PC-3 (cell line): ENCODE measurements at regions not wholly inside any gene's neighbourhood (a gene's known extent, or its start where the extent isn't known, plus 50 kb on each side); places are given as distances from the start of the nearest gene placed in this dataset.
"Not testable (repeated sequence)": the region's sequence is repeated elsewhere in the genome, so short reads cannot be mapped to it uniquely, and the experiment has no call there.

Experiments
- ATAC-seq: fragments of 200-7000 bp; cut with Tn5 transposase; 2 replicates; pipeline ENCODE4 v1.9.1; 2020; ENCODE audit warnings: mild to moderate bottlenecking, moderate library complexity
- BruUV-seq: library from RNA; stranded (reverse); fragments of 400-500 nt; replicated peaks from 2 replicates; lab custom pipeline; 2021; lab: Mats Ljungman, UMichigan
- CTCF ChIA-PET: fragments of 300-600 bp; sonication (Branson Sonifier 250); formaldehyde crosslinking; loops from one replicate; lab custom pipeline; 2022; ENCODE audit warnings: antibody characterized with exemption; lab: Charles Lee
- POLR2A ChIA-PET: fragments of 300-600 bp; sonication (Branson Sonifier 250); formaldehyde crosslinking; loops from one replicate; lab custom pipeline; 2022; ENCODE audit warnings: antibody characterized with exemption; ENCODE audit not compliant: unreplicated experiment; lab: Charles Lee
- DNase-seq: peaks from one replicate; pipeline ENCODE4 v3.0.0-alpha.2; 2015
- H2AFZ ChIP-seq: fragments of 300-600 bp; sonication (generic); 2 replicates; pipeline ENCODE4 v1.6.0; 2016; ENCODE audit warnings: antibody characterized with exemption, low read length
- H3F3A ChIP-seq: fragments of 300-600 bp; sonication (generic); one replicate; pipeline ENCODE4 v1.6.0; 2017; ENCODE audit warnings: antibody characterized with exemption, low read length, control low read depth, mild to moderate bottlenecking; ENCODE audit not compliant: unreplicated experiment
- H3K27ac ChIP-seq: fragments of 300-600 bp; sonication (generic); 2 replicates; pipeline ENCODE4 v1.5.1; 2016; ENCODE audit warnings: mild to moderate bottlenecking, low read length
- H3K27me3 ChIP-seq: fragments of 300-600 bp; sonication (generic); 2 replicates; pipeline ENCODE4 v1.6.1; 2016; ENCODE audit warnings: low read length, mixed read lengths
- H3K36me3 ChIP-seq: fragments of 300-600 bp; sonication (generic); 2 replicates; pipeline ENCODE4 v1.6.1; 2016; ENCODE audit warnings: low read depth, mixed run types, low read length, mixed read lengths
- H3K4me1 ChIP-seq: fragments of 300-600 bp; sonication (generic); 2 replicates; pipeline ENCODE4 v1.5.1; 2016; ENCODE audit warnings: low read length; ENCODE audit not compliant: insufficient read depth
- H3K4me2 ChIP-seq: fragments of 300-600 bp; sonication (generic); 2 replicates; pipeline ENCODE4 v1.6.0; 2016; ENCODE audit warnings: low read length
- H3K4me3 ChIP-seq: fragments of 300-600 bp; sonication (generic); 2 replicates; pipeline ENCODE4 v1.5.1; 2016; ENCODE audit warnings: mild to moderate bottlenecking, low read length, mixed read lengths
- H3K79me2 ChIP-seq: fragments of 300-600 bp; sonication (generic); 2 replicates; pipeline ENCODE4 v1.6.1; 2017; ENCODE audit warnings: low read length, mixed read lengths
- H3K9ac ChIP-seq: fragments of 300-600 bp; sonication (generic); 2 replicates; pipeline ENCODE4 v1.6.0; 2016; ENCODE audit warnings: mild to moderate bottlenecking, low read length
- H3K9me2 ChIP-seq: fragments of 300-600 bp; sonication (generic); replicated peaks from 2 replicates; pipeline ENCODE4 v1.6.1; 2016; ENCODE audit warnings: mixed run types, low read length, mixed read lengths
- H3K9me3 ChIP-seq: fragments of 300-600 bp; sonication (generic); 2 replicates; pipeline ENCODE4 v1.6.1; 2016; ENCODE audit warnings: low read length, mixed read lengths
- H4K20me1 ChIP-seq: fragments of 300-600 bp; sonication (generic); 2 replicates; pipeline ENCODE4 v1.6.1; 2016; ENCODE audit warnings: low read length, mixed read lengths
- EZH2 ChIP-seq: fragments of 300-600 bp; sonication (generic); IDR thresholded peaks from one replicate; pipeline ENCODE4 v1.6.1; 2017; ENCODE audit warnings: antibody characterized with exemption, mild to moderate bottlenecking, low read length; ENCODE audit not compliant: unreplicated experiment
- EZH2phosphoT487 ChIP-seq: fragments of 300-600 bp; sonication (generic); IDR thresholded peaks from 2 replicates; pipeline ENCODE4 v1.6.1; 2018; ENCODE audit warnings: mild to moderate bottlenecking, antibody characterized with exemption, low read length, borderline replicate concordance
- intact Hi-C: fragments of 100-400 bp; cut with micrococcal nuclease; formaldehyde crosslinking; loops from 2 replicates; pipeline ENCODE4 v1.9.0; 2023
- TF ChIP-seq, protein P1 (sequence below): fragments of 300-600 bp; sonication (generic); conservative IDR thresholded peaks from 2 replicates; pipeline ENCODE4 v1.5.1; 2017; ENCODE audit warnings: antibody characterized with exemption, low read depth, mild to moderate bottlenecking, low read length

DNA sequence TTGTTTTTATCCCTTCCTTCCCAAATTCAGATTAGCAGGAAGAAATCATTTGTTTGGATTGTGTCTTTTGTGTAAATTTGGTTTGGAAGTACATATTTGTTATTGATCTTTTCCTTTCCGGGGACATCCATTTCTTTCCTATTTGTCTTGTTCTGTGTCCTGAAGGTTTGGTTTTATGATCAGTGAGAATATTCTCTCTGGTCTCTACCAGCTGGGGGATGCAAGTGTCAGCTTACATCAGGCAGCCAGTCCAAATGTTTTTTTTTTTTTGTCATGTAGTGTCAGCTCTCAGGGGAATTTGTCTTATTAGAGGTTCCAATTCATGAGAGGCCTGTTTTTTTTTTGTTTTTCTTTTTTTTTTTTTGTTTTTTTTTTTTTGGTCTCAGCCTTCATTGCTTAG is 479.2 kb upstream of the LRRC7 start:
- BruUV-seq, result no TSS peak
- Histone ChIP-seq H3K27ac (no peak overlapping the region), H3F3A (no peaks in the 10 kb centered on the region), H3K9me2 (no peaks in the 10 kb centered on the region), H3K4me1 (no peaks in the 10 kb centered on the region), H2AFZ (no peak overlapping the region), H3K27me3 (no peaks in the 10 kb centered on the region), H3K4me2 (no peak overlapping the region), H3K36me3 (no peaks in the 10 kb centered on the region), H3K9ac (no peak overlapping the region), H3K79me2 (no peaks in the 10 kb centered on the region), H3K9me3 (no peaks in the 10 kb centered on the region), H4K20me1 (no peaks in the 10 kb centered on the region), H3K4me3 (no peak overlapping the region)
- POLR2A ChIA-PET, result no interaction called here
- intact Hi-C loops, result no loop called here
- no peak for DNase-seq
- ATAC-seq, result no peak
- TF ChIP-seq EZH2 (no peak), EZH2phosphoT487 (no peak)
- TF ChIP-seq, protein P1, sequence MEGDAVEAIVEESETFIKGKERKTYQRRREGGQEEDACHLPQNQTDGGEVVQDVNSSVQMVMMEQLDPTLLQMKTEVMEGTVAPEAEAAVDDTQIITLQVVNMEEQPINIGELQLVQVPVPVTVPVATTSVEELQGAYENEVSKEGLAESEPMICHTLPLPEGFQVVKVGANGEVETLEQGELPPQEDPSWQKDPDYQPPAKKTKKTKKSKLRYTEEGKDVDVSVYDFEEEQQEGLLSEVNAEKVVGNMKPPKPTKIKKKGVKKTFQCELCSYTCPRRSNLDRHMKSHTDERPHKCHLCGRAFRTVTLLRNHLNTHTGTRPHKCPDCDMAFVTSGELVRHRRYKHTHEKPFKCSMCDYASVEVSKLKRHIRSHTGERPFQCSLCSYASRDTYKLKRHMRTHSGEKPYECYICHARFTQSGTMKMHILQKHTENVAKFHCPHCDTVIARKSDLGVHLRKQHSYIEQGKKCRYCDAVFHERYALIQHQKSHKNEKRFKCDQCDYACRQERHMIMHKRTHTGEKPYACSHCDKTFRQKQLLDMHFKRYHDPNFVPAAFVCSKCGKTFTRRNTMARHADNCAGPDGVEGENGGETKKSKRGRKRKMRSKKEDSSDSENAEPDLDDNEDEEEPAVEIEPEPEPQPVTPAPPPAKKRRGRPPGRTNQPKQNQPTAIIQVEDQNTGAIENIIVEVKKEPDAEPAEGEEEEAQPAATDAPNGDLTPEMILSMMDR, result no peak
- CTCF ChIA-PET, result no interaction called here

DNA sequence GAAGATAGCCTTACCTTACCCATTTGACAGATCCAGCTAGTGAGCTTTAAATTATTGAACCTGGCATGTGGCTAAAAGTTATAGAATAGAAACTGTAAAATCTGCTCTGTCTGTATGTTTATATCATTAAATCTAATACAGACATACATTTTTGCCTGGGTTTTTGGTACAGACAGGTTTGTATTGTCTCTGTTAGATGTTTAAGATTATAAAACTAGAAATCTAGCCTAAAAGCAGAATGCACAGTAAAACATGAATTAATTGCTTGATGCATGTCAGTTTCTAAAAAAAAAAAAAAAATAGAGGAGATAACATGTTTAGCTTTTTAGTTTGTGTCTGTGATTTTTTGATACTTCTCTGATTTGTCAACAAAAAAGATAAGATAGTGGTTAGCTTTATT is 477.6 kb upstream of the LRRC7 start:
- H3K4me3 ChIP-seq, result no peak overlapping the region
- intact Hi-C loops, result no loop called here

GRCh38 chr1:69090752-69091151 is 477.0 kb upstream of the LRRC7 start:
- no TSS peak for BruUV-seq
- H3K4me1 ChIP-seq, result no peaks in the 10 kb centered on the region
- TF ChIP-seq EZH2, result no peak
- TF ChIP-seq, protein P1, result no peak
- no peak for TF ChIP-seq EZH2phosphoT487
- H3K79me2 ChIP-seq, result no peaks in the 10 kb centered on the region
- DNase-seq (no peak), ATAC-seq (no peak)
- H2AFZ ChIP-seq, result no peak overlapping the region
- H4K20me1 ChIP-seq, result no peaks in the 10 kb centered on the region
- H3K36me3 ChIP-seq, result no peaks in the 10 kb centered on the region
- ChIA-PET CTCF (no interaction called here), POLR2A (no interaction called here)
- intact Hi-C loops, result no loop called here
- no peaks in the 10 kb centered on the region for H3K9me3 ChIP-seq
- H3K27ac ChIP-seq, result no peak overlapping the region
- H3K4me2 ChIP-seq, result no peak overlapping the region
- H3K9me2 ChIP-seq, result no peaks in the 10 kb centered on the region
- no peaks in the 10 kb centered on the region for H3F3A ChIP-seq
- no peak overlapping the region for H3K9ac ChIP-seq
- H3K27me3 ChIP-seq, result no peaks in the 10 kb centered on the region
- no peak overlapping the region for H3K4me3 ChIP-seq

More for the DNA sequence above, 477.6 kb upstream of the LRRC7 start:
- H3F3A ChIP-seq, result no peaks in the 10 kb centered on the region
- H3K27me3 ChIP-seq, result no peaks in the 10 kb centered on the region
- TF ChIP-seq EZH2phosphoT487, result no peak
- no peaks in the 10 kb centered on the region for H3K36me3 ChIP-seq
- ChIA-PET POLR2A (no interaction called here), CTCF (no interaction called here)
- no peaks in the 10 kb centered on the region for H3K4me1 ChIP-seq
- no peaks in the 10 kb centered on the region for H3K9me2 ChIP-seq
- ATAC-seq, result no peak
- BruUV-seq, result no TSS peak
- H3K27ac ChIP-seq, result no peak overlapping the region
- no peak overlapping the region for H2AFZ ChIP-seq
- H3K9me3 ChIP-seq, result no peaks in the 10 kb centered on the region
- H3K4me2 ChIP-seq, result no peak overlapping the region
- no peaks in the 10 kb centered on the region for H3K79me2 ChIP-seq
- no peak for DNase-seq
- H3K9ac ChIP-seq, result no peak overlapping the region
- H4K20me1 ChIP-seq, result no peaks in the 10 kb centered on the region

GRCh38 chr1:69102058-69102457 is 465.7 kb upstream of the LRRC7 start:
- POLR2A ChIA-PET, H3K27ac ChIP-seq, H3K4me3 ChIP-seq, H3K27me3 ChIP-seq, H3K9ac ChIP-seq, H4K20me1 ChIP-seq, DNase-seq, H3K9me2 ChIP-seq, H3K4me2 ChIP-seq, H3K4me1 ChIP-seq, H3K79me2 ChIP-seq, H3F3A ChIP-seq, BruUV-seq, intact Hi-C loops, H3K36me3 ChIP-seq, H2AFZ ChIP-seq, ATAC-seq, CTCF ChIA-PET, H3K9me3 ChIP-seq: not testable (repeated sequence)
